SKM-1 (cell line): ENCODE measurements at regions not wholly inside any gene's neighbourhood (a gene's known extent, or its start where the extent isn't known, plus 50 kb on each side); places are given as distances from the start of the nearest gene placed in this dataset.
"Not testable (repeated sequence)": the region's sequence is repeated elsewhere in the genome, so short reads cannot be mapped to it uniquely, and the experiment has no call there.

Experiments used
- DNase-seq: peaks from one replicate; lab custom pipeline; 2025; ENCODE audit not compliant: unreplicated experiment; lab: John Stamatoyannopoulos, UW

DNA sequence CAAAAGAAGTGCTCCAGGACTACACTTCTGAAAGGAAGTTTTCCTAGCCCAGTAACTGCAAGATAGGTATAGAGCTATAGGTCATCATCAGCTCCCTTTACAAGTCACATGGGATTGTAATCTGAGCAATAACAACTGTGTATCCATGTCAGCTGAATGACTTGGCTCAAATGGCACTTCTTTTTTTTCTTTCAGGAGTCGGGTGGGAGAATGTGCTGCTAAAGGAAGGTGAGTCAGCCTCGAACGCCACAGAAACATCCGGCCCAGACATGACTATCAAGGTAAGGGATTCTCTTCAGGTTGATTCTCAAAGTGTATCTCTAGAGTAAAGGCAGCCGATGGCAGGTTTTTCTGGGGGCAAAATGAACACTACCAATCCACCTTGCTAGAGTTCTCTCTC lies 192.2 kb downstream of the C9orf152 start:
- no peak for DNase-seq

DNA sequence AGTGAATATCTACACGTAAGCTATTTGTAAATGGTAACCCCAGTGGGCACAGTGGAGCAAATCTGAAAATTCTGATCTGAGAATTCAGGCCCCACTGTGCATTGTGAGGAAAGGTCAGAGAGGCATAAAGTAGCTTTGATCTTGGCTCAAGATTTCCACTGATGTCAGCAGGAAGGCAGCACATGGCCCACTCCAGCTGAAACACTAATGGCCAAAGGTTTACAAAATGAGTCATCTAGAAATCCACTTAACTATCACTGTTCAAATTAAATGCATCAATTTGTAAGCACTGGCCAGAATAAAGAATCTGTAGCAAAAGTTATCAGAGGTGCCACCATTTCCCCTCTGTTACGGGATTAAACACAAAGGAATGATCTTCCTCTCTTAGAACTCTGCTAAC lies 191.6 kb downstream of the C9orf152 start:
- no peak for DNase-seq

DNA sequence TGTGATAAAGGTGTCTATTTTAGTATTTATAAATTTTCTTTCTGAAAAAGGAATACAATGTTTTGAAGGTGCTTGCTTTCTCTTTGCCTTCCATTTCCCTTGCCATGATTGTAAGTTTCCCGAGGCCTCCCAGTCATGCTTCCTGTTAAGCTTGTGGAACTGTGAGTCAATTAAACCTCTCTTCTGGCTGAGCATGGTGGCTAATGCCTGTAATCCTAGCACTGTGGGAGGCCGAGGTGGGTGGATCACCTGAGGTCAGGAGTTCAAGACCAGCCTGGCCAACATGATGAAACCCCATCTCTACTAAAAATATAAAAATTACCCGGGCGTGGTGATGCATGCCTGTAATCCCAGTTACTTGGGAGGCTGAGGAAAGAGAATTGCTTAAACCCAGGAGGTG lies 187.7 kb downstream of the C9orf152 start:
- not testable (repeated sequence) for DNase-seq

DNA sequence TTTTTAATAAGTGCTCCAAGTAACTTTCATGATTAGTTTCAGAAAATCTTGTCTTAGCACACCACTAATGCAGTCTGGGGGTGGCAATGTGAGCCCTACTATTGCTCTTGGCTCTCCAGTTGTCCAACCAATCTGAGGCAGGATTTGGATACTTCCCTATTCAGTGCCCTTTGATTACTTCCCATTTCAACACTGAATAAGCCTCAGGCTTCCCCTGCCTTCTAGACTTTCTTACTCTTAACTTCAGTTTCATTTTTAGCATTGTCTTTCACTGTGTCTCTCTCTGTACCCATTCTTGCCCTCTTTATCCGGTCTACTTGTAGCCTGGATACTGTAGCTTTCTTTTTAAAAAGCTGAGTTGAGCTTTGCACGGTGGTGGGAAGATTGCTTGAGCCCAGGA lies 186.1 kb downstream of the C9orf152 start:
- DNase-seq, result peak; percentile 42

DNA sequence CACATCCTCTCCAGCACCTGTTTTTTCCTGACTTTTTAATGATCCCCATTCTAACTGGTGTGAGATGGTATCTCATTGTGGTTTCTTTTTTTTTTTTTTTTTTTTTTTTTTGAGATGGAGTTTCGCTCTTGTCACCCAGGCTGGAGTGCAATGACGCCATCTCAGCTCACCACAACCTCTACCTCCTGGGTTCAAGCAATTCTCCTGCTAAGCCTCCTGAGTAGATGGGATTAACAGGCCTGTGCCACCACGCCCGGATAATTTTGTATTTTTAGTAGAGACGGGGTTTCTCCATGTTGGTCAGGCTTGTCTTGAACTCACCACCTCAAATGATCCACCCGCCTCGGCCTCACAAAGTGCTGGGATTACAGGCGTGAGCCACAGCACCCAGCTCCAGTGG lies 184.7 kb downstream of the C9orf152 start:
- DNase-seq, result not testable (repeated sequence)

DNA sequence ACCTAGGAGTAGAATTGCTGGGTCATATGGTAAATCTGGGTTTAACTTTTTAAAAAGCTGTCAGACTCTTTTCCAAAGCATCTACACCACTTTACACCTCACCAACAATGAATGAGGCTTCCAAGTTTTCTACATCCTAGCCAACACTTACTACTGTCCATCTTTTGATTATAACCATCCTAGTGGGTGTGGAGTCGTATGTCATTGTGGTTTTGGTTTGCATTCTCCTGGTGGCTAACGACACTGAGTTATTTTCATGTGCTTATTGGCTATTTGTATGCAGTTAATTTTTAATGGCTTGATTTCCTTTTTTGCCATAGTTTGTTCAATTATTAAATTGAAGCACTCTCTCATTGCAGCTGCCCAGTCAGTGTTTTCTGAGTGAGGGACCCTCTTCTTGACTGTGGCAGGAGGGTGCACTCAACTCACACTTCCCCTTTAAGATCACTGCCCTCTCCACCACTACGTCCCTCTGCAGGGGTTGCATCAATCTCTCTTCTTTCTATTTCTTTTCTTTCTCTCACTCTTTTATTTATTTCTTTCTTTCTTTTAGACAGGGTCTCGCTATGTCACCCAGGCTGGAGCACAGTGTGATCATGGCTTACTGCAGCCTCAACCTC lies 182.3 kb downstream of the C9orf152 start:
- no peak for DNase-seq

DNA sequence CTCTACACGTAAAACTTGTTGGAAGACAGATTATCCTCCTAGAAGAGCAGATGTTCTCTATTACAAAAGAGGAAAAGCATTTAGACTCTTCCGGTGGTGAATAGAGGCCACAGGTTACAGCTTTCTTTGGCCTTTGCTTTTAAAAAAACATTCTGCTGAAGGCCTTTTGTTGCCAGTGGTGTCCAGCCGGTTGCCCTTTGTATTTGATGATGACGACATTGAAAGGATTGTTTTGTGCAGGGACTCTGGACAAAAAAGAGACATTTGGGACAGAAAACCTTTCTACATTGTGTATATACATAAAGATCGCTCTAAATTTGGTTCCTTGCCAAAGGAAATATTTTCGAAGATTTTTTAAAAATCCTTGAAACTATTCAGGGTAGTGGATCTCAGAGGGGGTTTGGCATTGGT lies 180.3 kb downstream of the C9orf152 start:
- DNase-seq, result peak; percentile 61

DNA sequence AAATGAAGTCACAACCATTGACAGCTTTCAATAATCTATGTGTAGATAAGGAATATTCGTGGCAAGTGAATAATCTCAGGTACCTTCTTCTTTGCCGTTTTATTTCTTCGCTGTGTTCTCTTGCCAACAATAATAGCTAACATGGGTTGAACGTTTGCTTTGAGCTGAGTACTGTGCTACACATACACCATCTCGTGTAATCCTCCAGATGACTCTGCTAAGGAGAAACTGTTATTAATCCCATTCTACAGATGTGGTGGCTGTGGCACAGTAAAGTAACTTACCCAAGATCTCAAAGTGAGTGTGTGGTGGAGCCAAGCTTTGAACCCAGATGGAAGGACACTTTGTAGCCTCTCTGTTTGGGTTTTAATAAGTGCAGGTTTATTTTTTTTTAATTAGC lies 179.7 kb downstream of the C9orf152 start:
- no peak for DNase-seq

DNA sequence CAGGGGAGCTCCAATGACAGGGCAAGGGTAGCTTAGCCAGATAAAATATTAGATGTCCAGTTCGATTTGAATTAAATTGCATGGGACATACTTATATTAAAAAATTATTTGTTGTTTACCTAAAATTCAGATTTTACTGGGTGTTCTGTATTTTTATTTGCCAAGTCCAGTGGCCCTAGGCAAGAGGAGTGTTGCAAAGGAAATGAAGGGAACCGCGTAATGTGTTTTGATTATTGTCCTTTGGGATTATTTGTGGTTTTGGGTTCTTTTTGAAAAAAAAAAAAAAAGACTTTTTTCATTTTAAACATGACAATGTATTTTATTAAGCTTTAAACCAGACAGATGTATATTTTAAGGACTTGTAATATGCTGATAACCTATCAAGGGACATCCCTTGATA lies 179.3 kb downstream of the C9orf152 start:
- DNase-seq, result no peak

DNA sequence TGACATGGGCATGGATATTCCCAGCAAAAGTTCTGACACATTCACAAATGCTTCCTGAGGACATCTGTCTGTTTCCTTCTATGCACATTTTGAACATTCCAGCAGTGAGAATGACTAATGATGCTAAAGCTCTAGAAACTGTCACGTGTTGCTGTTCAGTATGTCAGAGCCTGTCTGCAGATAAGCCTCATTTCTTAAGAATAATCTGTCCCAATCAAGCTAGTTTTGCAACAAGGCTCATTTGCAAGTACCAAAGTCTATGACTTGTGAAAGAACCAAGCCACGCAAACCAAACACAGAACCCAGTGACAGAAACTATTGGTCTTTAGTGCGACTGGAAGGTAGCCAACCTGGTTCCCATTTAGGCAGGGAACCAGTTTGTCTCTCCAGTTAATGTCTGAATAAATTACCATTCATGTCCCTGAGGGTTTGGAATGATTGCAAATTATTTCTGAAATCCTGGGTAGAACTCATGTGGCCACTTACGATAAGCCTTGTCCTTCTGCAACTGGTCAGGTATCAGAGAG lies 178.5 kb downstream of the C9orf152 start:
- DNase-seq, result peak; percentile 19

DNA sequence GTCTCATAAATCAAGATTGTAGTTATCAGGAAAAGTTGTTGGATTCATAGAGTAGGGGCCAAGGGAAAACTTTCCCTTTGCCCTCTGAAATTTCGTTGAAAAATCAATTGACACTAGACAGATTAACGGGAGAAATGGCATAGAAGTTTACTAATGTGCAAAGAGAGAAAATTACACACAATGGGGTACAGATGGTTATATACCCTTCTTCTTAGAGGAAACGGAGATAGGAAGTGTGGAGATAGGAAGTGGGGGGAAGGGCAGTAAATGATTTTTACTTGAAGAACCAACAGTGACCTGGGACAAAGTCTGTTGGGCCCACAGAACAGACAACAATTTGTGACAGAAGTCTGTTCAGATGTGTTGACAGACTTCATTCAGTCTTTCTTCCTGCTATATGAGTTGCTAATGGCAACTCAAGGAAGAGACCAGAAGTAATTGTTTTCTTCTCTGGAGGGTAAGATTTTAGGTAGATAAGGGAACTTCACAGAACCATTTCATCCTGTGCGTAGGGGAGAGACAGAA lies 177.9 kb downstream of the C9orf152 start:
- DNase-seq, result no peak

DNA sequence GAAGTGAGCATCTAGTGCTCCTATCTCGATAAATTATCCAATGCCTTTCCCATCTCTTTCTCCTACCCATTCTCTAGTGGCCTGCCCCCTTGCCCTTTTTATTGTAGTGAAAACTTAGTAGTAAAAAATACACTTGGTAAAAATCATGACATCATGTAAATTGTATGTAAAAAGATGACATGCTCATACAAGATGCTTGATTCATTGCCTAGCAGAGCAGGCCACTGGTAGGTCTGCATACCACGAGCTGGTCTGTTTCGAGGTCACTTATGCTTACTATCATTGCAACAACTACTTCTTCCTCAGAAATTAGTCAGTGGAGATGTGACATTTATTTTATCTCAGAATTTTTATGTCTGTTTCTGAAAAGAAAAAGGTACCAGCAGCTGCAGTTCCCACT lies 177.3 kb downstream of the C9orf152 start:
- DNase-seq, result no peak

DNA sequence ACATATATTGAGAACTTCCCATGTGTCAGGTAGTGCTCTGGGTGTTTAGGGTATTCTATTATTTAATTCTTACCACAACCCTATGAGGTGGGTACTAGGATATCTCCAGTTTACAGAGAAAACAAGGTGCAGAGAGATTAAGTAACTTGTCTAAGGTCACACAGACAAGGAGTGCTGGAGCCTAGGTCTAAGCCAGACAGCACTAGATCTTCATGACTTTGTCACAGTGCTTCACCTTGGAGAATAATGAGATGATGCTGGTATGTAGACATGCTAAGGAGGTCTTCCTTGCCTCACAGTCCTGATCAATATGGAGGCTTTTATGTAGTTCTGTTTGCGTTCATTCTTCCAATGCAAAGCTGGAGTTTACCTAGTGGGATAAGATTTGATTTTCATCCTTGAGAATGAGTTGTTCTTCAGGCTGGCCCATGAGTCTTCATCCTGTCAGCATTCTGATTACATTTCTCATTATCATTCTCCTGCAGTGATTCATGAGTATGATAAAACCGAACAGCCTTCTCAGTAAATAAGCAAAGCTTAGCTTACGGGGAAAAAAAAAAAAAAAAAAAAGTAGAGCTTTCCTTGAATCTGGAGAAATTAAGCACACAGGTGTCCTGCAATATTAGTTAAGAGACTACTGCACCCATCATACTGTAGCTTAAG lies 176.3 kb downstream of the C9orf152 start:
- DNase-seq, result no peak

DNA sequence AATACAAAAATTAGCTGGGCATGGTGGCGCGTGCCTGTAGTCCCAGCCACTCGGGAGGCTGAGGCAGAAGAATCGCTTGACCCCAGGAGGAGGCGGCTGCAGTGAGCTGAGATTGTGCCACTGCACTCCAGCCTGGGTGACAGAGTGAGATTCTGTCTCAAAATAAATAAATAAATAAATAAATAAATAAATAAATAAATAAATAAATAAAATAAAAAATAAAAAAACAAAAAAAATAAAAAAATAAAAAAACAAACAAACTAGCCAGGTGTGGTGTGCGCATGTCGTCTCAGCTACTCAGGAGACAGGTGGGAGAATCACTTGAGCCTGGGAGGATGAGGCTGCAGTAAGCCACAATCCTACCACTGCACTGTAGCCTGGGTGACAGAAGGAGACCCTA lies 175.4 kb downstream of the C9orf152 start:
- not testable (repeated sequence) for DNase-seq

DNA sequence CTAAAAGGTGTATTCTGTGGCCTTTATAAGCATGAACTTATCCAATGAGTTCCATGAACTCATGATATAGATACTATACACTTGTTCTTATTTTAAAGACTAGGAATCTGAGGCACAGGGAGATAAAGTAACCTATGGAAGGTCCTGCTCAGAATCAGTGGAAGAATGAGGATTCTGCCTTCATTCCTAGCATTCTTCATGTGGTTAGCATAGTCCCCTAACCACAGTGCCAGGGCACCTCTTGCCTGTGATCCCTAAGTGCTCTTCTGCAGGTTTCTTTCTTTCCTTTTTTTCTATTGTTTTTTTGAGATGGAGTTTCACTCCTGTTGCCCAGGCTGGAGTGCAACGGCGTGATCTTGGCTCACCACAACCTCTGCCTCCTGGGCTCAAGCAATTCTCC lies 174.1 kb downstream of the C9orf152 start:
- DNase-seq, result no peak

DNA sequence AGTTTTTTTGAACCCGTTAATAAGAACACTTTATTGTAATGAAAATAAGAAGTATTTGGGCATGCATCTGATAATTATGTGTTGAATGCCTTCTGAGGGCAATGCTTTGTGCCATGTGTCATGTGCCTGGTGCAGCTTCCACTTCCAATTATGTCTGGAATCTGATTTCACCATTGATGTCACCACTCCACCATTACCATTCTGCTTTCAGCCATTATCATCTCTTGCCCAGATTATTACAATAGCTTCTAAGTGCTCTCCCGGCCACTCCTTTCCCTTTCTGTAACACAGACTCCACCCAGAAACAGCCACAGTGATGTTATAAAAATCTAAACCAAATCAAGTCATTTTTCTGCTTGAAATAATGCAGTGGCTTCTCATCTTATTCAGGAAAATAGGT lies 171.7 kb downstream of the C9orf152 start:
- no peak for DNase-seq

DNA sequence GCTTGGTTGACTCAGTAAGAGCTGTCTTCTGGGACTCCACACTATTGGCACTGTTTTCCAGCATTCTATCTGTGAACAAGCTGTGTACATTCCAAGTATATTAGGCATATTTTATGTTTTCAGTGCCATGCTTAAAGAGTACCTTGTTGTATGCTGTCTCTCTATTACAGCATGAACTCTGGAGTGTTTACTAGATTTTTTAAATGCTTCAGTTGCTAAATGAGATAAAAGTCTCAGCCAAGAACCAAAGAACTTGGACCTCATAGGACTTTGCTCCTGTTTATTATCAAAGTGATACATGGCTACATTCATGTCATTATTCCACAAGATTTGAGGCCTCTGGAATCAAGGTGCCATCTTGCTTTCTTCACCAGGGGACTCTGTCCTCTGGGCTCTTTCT lies 167.2 kb downstream of the C9orf152 start:
- no peak for DNase-seq

DNA sequence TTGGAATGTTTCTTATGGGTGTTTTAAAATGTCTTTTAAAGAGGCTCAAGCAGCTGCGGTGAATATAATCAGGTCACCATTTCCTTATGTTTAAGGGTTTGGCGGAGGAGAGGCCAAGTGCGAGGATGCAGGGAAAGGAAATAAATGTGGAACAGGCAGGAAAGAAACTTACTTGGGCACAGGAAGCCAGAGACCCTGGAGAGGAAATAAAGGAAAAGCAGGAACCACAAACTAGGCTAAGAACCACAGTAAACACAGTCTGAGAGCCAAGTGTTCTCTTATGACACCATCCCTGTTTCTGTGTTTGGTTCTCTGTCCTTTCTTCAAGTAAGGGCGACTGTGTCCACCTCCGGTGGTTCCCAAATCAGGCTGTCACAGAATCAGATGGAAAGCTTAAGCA lies 166.5 kb downstream of the C9orf152 start:
- no peak for DNase-seq

DNA sequence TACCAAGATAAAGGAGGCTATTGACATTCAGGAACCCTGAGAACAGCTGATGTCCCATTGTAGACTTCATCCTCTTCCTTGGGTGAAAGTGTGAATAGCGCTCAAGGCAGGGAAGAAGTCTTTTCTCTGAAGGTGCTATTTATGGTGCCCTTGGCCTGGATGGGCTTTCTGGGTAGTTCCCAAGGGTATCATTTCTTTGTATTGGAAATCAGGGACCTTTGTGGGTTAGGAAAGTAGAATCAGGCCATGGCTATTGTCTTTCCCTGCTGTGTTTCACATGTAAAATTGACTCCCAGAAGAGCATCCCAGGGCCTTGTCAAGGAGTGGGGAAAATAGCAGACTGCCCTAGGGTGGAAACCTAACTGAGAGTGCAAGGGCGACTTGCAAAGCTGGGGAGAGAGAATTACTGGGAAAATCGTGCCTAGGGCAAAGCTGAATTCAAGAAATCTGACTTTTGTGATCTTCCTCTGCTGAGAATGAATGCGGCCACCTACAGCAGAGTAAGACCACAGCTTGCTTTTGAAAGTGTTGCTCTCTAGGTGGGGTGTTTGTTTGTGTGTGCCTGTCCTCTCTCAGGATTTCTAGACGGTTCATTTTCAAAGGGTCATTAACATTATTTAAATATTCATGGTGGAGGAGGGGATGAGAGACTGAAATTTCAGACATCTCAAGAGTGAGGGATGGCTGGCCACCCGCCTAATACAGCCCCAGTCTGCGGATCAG lies 160.6 kb downstream of the C9orf152 start:
- DNase-seq, result no peak

DNA sequence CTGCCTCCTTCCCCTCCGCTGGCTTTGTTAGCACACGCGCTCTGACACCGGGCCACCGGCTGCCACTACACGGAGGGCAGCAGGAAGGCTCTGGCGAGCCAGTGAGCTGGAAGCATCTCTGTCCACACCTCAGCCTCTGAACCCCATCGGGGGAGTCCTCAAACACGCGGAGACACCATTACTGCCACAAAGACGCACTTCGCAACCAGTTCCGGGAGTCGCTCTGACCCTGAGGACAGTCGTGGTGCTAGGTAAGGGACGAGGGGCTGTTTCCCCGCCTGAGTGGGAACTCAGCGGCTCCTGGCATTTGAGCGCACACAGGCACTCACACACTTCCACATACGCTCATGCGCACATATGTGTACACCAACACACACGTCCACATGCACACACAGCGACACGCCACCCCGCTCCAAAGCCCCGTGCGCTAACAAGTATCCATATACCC lies 160.0 kb downstream of the C9orf152 start:
- DNase-seq, result no peak

DNA sequence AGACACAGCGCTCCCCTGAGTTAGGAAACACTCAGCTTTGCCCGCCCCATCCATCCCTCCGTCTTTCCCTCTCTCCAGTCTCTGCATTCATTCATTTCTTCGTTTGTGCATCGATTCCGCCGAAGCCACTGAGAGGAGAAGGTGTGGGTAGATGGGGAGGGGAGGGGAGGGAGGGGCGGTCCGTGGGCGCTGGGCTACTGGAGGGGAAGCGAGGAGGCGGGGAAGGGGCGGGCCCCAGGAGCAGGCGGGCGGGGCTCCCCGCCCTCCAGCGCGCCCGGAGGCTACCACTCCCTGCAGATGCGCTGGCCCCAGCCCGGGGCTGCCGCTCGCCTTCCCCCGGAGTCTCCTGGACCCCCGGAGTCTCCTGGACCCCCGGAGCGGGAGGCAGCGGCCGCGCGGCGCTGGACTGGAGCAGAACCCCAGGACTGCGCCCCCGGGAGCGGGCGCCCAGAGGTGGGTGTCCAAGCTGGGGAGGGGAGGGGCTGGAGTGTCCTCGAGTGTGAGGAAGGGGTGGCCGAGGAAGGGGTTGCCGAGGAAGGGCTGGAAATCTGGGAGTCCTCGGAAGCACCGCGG lies 159.5 kb downstream of the C9orf152 start:
- DNase-seq, result peak; percentile 32
